Activated naive CD8-positive, alpha-beta T cell treated with anti-CD3 and anti-CD28 coated beads for 36 hours (primary cell): ENCODE measurements at regions not wholly inside any gene's neighbourhood (a gene's known extent, or its start where the extent isn't known, plus 50 kb on each side); places are given as distances from the start of the nearest gene placed in this dataset.

Experiments used
- DNase-seq: peaks from one replicate; pipeline ENCODE4 v3.0.0; 2021
- H3K27ac Mint-ChIP-seq: one replicate; pipeline ENCODE4 v1.8.0; 2022; ENCODE audit warnings: mild to moderate bottlenecking, moderate library complexity, mixed read lengths
- H3K27me3 Mint-ChIP-seq: one replicate; pipeline ENCODE4 v1.8.0; 2022; ENCODE audit warnings: mild to moderate bottlenecking, mixed read lengths
- H3K36me3 Mint-ChIP-seq: one replicate; pipeline ENCODE4 v1.8.0; 2021; ENCODE audit warnings: mild to moderate bottlenecking, mixed read lengths
- H3K4me1 Mint-ChIP-seq: one replicate; pipeline ENCODE4 v1.8.0; 2021; ENCODE audit warnings: mixed read lengths
- H3K4me3 Mint-ChIP-seq: one replicate; pipeline ENCODE4 v1.8.0; 2022; ENCODE audit warnings: mild to moderate bottlenecking, moderate library complexity, mixed read lengths
- H3K9me3 Mint-ChIP-seq: one replicate; pipeline ENCODE4 v1.8.0; 2022; ENCODE audit warnings: mixed read lengths

GRCh38 chr9:120264528-120264927 lies 315.4 kb downstream of the CDK5RAP2 start:
- Mint-ChIP-seq H3K4me3 (no peak overlapping the region), H3K27ac (no peak overlapping the region), H3K36me3 (no peaks in the 10 kb centered on the region), H3K4me1 (no peaks in the 10 kb centered on the region), H3K27me3 (no peaks in the 10 kb centered on the region), H3K9me3 (no peaks in the 10 kb centered on the region)
- no peak for DNase-seq

- no peak overlapping the region for H3K4me3 Mint-ChIP-seq
- no peaks in the 10 kb centered on the region for H3K27me3 Mint-ChIP-seq
- no peaks in the 10 kb centered on the region for H3K4me1 Mint-ChIP-seq
- H3K27ac Mint-ChIP-seq, result no peak overlapping the region
- H3K9me3 Mint-ChIP-seq, result no peaks in the 10 kb centered on the region
- DNase-seq, result no peak
- H3K36me3 Mint-ChIP-seq, result no peaks in the 10 kb centered on the region
These were observed 316.1 kb downstream of the CDK5RAP2 start for GRCh38 chr9:120263836-120264235.

DNA sequence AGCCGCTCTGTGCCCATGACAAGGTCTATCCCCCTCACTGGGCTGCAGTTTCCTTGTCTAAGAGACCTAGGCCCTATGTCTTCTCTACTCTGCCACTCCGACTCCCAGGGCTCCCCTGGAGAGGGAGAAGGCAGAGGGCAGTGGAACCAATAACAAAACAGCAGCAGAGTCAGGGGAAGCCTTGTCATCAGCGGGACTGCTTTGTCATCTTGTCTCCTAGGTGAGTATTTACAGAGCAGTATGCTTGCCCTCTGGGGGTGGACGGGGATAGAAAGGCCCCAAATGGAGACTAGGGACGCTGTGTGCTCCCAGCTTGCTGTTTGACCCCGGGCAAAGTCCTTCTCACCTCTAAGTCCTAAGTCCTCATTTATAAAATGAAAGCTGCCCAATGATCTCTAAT lies 318.5 kb downstream of the CDK5RAP2 start:
- Mint-ChIP-seq H3K4me1 (no peaks in the 10 kb centered on the region), H3K36me3 (no peaks in the 10 kb centered on the region), H3K27ac (no peak overlapping the region), H3K27me3 (peaks cover 4% of the 10 kb centered on the region), H3K4me3 (no peak overlapping the region), H3K9me3 (no peaks in the 10 kb centered on the region)
- no peak for DNase-seq

- Mint-ChIP-seq H3K9me3 (no peaks in the 10 kb centered on the region), H3K4me3 (no peak overlapping the region), H3K27me3 (peaks cover 9% of the 10 kb centered on the region), H3K4me1 (no peaks in the 10 kb centered on the region), H3K27ac (no peak overlapping the region), H3K36me3 (no peaks in the 10 kb centered on the region)
- no peak for DNase-seq
These were observed 320.9 kb downstream of the CDK5RAP2 start for GRCh38 chr9:120259100-120259499.

GRCh38 chr9:120258096-120258495 lies 321.9 kb downstream of the CDK5RAP2 start:
- Mint-ChIP-seq H3K9me3 (no peaks in the 10 kb centered on the region), H3K4me3 (no peak overlapping the region), H3K27ac (no peak overlapping the region), H3K36me3 (no peaks in the 10 kb centered on the region), H3K4me1 (no peaks in the 10 kb centered on the region), H3K27me3 (peaks cover 9% of the 10 kb centered on the region)
- DNase-seq, result no peak

GRCh38 chr9:120257483-120257882 lies 322.5 kb downstream of the CDK5RAP2 start:
- H3K9me3 Mint-ChIP-seq, result no peaks in the 10 kb centered on the region
- H3K27me3 Mint-ChIP-seq, result peaks cover 9% of the 10 kb centered on the region
- H3K4me3 Mint-ChIP-seq, result no peak overlapping the region
- no peaks in the 10 kb centered on the region for H3K36me3 Mint-ChIP-seq
- DNase-seq, result no peak
- H3K4me1 Mint-ChIP-seq, result no peaks in the 10 kb centered on the region
- H3K27ac Mint-ChIP-seq, result no peak overlapping the region

DNA sequence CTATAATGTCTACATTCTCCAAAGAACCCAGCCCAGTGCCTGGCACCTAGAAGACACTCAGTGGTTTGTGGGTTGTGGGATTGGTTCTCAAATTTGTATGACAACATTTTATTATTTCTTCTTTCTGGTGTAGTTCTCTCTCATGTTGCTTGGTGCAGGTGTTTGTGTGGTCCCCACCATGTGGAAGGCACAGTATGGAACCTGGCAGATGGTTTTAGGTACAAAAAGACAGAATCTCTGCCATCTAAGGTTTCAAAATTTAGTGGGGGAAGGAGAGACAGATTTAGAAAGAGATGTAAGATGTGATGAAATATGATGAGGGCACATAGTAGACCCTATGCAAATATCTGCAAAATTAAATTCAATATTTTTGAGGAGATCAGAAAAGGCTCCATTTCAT lies 323.8 kb downstream of the CDK5RAP2 start:
- no peak overlapping the region for H3K27ac Mint-ChIP-seq
- H3K27me3 Mint-ChIP-seq, result peaks cover 9% of the 10 kb centered on the region
- H3K4me1 Mint-ChIP-seq, result no peaks in the 10 kb centered on the region
- H3K36me3 Mint-ChIP-seq, result no peaks in the 10 kb centered on the region
- DNase-seq, result no peak
- H3K4me3 Mint-ChIP-seq, result no peak overlapping the region
- H3K9me3 Mint-ChIP-seq, result no peaks in the 10 kb centered on the region

DNA sequence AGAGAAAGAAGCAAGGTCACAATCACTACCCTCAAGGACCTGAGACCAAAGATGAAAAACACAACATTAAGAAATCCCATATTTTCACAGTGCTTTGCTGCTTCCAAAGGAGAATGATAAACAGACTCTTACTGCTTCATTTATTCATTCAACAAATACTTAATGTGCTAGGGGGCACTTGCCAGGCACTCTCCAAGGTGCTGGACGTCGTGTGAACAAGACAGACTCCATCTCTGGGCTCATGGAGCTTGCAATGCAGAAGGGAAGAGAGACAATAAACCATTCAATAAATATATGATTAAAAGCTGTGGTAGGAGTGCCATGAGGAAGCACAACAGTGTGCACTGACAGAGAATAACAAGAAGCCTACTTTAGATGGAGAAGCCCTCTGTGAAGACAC lies 327.7 kb downstream of the CDK5RAP2 start:
- Mint-ChIP-seq H3K9me3 (no peaks in the 10 kb centered on the region), H3K27ac (no peak overlapping the region), H3K4me3 (no peak overlapping the region), H3K36me3 (no peaks in the 10 kb centered on the region), H3K27me3 (peaks cover 5% of the 10 kb centered on the region), H3K4me1 (no peaks in the 10 kb centered on the region)
- DNase-seq, result no peak

- Mint-ChIP-seq H3K9me3 (peaks cover 4% of the 10 kb centered on the region), H3K27me3 (peaks cover 5% of the 10 kb centered on the region), H3K27ac (no peak overlapping the region), H3K36me3 (no peaks in the 10 kb centered on the region), H3K4me3 (no peak overlapping the region), H3K4me1 (no peaks in the 10 kb centered on the region)
- DNase-seq, result no peak
These were observed 337.7 kb downstream of the CDK5RAP2 start for GRCh38 chr9:120242116-120242811.

GRCh38 chr9:120236596-120236995 lies 343.4 kb downstream of the CDK5RAP2 start:
- no peak for DNase-seq

DNA sequence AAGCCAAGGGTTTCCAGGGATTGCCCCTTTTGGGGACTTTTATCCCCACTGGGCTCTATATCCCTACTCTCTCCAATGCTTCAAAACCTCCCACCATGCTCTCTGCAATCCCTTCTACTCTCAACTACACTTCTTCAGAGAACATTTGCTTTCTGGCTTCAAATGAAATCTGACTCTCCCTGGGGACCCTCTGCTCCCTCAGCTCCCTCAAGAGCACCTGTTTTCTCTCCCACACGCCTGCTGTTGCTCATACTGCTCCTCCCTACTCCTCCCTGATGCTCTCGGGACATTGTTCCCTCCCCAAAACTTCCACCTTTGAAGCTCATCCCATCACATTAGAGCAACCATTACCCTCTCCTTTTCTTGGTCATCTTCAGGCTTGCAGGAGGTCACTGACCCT lies 344.9 kb downstream of the CDK5RAP2 start:
- Mint-ChIP-seq H3K4me1 (no peaks in the 10 kb centered on the region), H3K9me3 (no peaks in the 10 kb centered on the region), H3K27ac (no peak overlapping the region), H3K4me3 (no peak overlapping the region), H3K27me3 (peaks cover 6% of the 10 kb centered on the region), H3K36me3 (no peaks in the 10 kb centered on the region)
- no peak for DNase-seq

More at GRCh38 chr9:120236596-120236995, 343.4 kb downstream of the CDK5RAP2 start:
- Mint-ChIP-seq H3K27me3 (peaks cover 6% of the 10 kb centered on the region), H3K36me3 (no peaks in the 10 kb centered on the region), H3K4me3 (no peak overlapping the region), H3K9me3 (no peaks in the 10 kb centered on the region), H3K27ac (no peak overlapping the region), H3K4me1 (no peaks in the 10 kb centered on the region)

DNA sequence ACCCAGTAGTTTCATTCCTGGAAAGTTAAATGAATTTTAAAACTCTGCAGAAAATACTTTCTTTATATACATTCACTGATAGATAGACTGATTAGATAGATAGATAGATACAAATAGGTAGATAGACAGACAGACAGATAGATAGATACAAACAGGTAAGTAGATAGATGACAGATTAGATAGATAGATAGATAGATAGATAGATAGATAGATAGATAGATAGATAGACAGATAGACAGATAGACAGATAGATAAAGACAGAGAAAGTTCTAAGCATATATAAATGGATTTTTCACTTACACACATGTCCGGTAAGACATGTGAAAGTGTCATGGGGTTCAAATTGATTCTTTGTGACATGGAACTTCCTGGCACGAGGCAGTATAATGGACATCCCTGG lies 349.7 kb downstream of the CDK5RAP2 start:
- Mint-ChIP-seq H3K36me3 (no peaks in the 10 kb centered on the region), H3K27ac (no peak overlapping the region), H3K27me3 (peaks cover 16% of the 10 kb centered on the region), H3K4me1 (no peaks in the 10 kb centered on the region), H3K4me3 (no peak overlapping the region), H3K9me3 (peaks cover 2% of the 10 kb centered on the region)
- DNase-seq, result no peak

DNA sequence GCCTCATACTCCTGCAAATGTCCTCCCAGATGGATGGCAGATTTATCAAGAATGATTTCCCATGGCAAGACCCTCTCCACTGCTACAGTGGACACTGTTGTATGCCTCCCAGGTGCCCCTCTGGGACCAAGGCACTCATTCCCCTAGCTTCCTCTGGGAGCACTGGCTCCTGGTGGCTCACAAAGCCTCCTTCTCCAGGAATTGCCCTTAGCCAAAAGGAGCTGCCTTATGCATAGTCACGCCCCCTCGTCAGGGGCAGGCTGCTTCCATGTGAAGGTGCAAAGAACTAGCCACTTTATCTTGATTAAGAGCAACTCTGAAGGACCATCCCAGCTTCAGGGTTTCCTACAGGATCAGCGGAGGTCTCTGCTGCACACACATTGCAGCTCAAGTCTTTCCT lies 358.1 kb downstream of the CDK5RAP2 start:
- Mint-ChIP-seq H3K4me1 (no peaks in the 10 kb centered on the region), H3K27ac (no peak overlapping the region), H3K9me3 (no peaks in the 10 kb centered on the region), H3K36me3 (no peaks in the 10 kb centered on the region), H3K4me3 (no peak overlapping the region), H3K27me3 (peaks cover 5% of the 10 kb centered on the region)
- DNase-seq, result no peak

DNA sequence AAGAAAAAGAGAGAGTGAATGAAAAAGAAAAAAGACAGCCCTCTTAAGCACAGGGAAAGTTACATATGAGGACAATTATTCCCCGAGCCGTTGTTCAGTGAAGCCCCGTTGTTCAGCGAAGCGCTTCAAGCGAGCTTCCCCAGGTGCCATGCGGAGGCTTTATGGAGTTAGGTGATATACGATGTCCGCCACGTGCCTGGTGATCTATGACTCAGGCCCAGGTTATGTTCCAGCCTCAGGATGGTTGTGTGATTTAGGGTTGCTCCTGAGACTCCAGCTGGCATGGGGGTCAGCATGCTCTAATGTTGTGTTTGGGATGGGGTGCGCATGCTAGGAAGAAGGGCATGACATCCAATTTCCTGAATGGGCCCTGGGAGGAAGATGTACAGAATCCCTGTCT lies 365.6 kb downstream of the CDK5RAP2 start:
- H3K36me3 Mint-ChIP-seq, result no peaks in the 10 kb centered on the region
- no peak for DNase-seq
- peaks cover 5% of the 10 kb centered on the region for H3K27me3 Mint-ChIP-seq

GRCh38 chr9:120212853-120213200 lies 367.1 kb downstream of the CDK5RAP2 start:
- no peak overlapping the region for H3K27ac Mint-ChIP-seq

More for the DNA sequence above, 365.6 kb downstream of the CDK5RAP2 start:
- Mint-ChIP-seq H3K4me3 (no peak overlapping the region), H3K9me3 (no peaks in the 10 kb centered on the region), H3K27ac (no peak overlapping the region), H3K4me1 (no peaks in the 10 kb centered on the region)

GRCh38 chr9:120212153-120212852 lies 367.7 kb downstream of the CDK5RAP2 start:
- Mint-ChIP-seq H3K4me3 (no peak overlapping the region), H3K4me1 (no peaks in the 10 kb centered on the region), H3K9me3 (no peaks in the 10 kb centered on the region), H3K27me3 (no peaks in the 10 kb centered on the region), H3K27ac (no peak overlapping the region), H3K36me3 (no peaks in the 10 kb centered on the region)
- no peak for DNase-seq

More at GRCh38 chr9:120212853-120213200, 367.1 kb downstream of the CDK5RAP2 start:
- Mint-ChIP-seq H3K9me3 (no peaks in the 10 kb centered on the region), H3K4me1 (no peaks in the 10 kb centered on the region), H3K36me3 (no peaks in the 10 kb centered on the region), H3K27me3 (no peaks in the 10 kb centered on the region), H3K4me3 (no peak overlapping the region)
- no peak for DNase-seq
